HCT116 (cell line): ENCODE measurements at regions not wholly inside any gene's neighbourhood (a gene's known extent, or its start where the extent isn't known, plus 50 kb on each side); places are given as distances from the start of the nearest gene placed in this dataset.

Experiments used
- ATAC-seq: fragments of 200-7000 bp; cut with Tn5 transposase; 2 replicates; pipeline ENCODE4 v1.9.1; 2020; ENCODE audit warnings: mild to moderate bottlenecking, moderate library complexity
- BruUV-seq: library from RNA; stranded (reverse); fragments of 400-500 nt; replicated peaks from 2 replicates; lab custom pipeline; 2021; lab: Mats Ljungman, UMichigan
- CTCF ChIA-PET: fragments of 300-600 bp; sonication (Branson Sonifier 250); formaldehyde crosslinking; loops from one replicate; lab custom pipeline; 2021; ENCODE audit warnings: antibody characterized with exemption; lab: Charles Lee
- POLR2A ChIA-PET: fragments of 300-600, 350-600 bp; sonication (Branson Sonifier 250); formaldehyde crosslinking; loops from one replicate; lab custom pipeline; 2021; ENCODE audit warnings: antibody characterized with exemption; lab: Charles Lee
- RAD21 ChIA-PET, 2 experiments: fragments of 300-600 bp; sonication (Branson Sonifier 250); formaldehyde crosslinking; loops; one replicate each; lab custom pipeline; 2023; ENCODE audit warnings: low total read pairs in 2 of 2; ENCODE audit not compliant: uncharacterized antibody in 2 of 2, unreplicated experiment in 2 of 2, low non-redundant PET in 1 of 2; lab: Charles Lee
- DNase-seq: peaks from one replicate; pipeline ENCODE4 v3.0.0-alpha.2; 2010; ENCODE audit warnings: low read depth, low spot score
- H2AFZ ChIP-seq: fragments of 200-600 bp; shearing (Covaris generic), sonication (generic); 2 replicates; pipeline ENCODE4 v1.6.1; 2017; ENCODE audit warnings: low read depth, mixed run types, mixed read lengths, antibody characterized with exemption, low read length; ENCODE audit not compliant: poor library complexity, severe bottlenecking
- H3K27ac ChIP-seq: 2 replicates; pipeline ENCODE4 v1.5.1; 2012; ENCODE audit warnings: low read depth, low read length
- H3K27me3 ChIP-seq: fragments of 200-600 bp; sonication (generic); 2 replicates; pipeline ENCODE4 v1.6.1; 2016; ENCODE audit warnings: mixed run types, low read length, mixed read lengths; ENCODE audit not compliant: insufficient read depth
- H3K36me3 ChIP-seq, 2 experiments: fragments of 200-500 bp in 1 of 2; fragments of 200-600 bp in 1 of 2; sonication (Bioruptor generic) in 1 of 2; sonication (generic) in 1 of 2; 2 replicates each; pipeline versions ENCODE4 v1.5.1 to v1.6.1; 2014 to 2016; ENCODE audit warnings: low read length in 2 of 2, inconsistent platforms in 1 of 2, mixed read lengths in 1 of 2, mixed run types in 1 of 2; ENCODE audit not compliant: insufficient read depth in 2 of 2, control insufficient read depth in 1 of 2
- H3K4me1 ChIP-seq, 2 experiments: fragments of 200-600 bp in 1 of 2; sonication (generic) in 1 of 2; 2 replicates each; pipeline versions ENCODE4 v1.5.1 to v1.6.1; 2012 to 2017; ENCODE audit warnings: low read length in 2 of 2, inconsistent platforms in 1 of 2, mild to moderate bottlenecking in 1 of 2, mixed read lengths in 1 of 2, mixed run types in 1 of 2, moderate library complexity in 1 of 2; ENCODE audit not compliant: insufficient read depth in 2 of 2, control insufficient read depth in 1 of 2
- H3K4me2 ChIP-seq: fragments of 200-600 bp; sonication (generic); 2 replicates; pipeline ENCODE4 v1.6.1; 2017; ENCODE audit warnings: mixed run types, low read length, mixed read lengths
- H3K4me3 ChIP-seq, 2 experiments: fragments of 200-600 bp in 1 of 2; sonication (generic) in 1 of 2; replicated peaks in 1 of 2; 2 replicates each; pipeline ENCODE4 v1.5.1; 2011 to 2016; ENCODE audit warnings: low read length in 2 of 2, control low read depth in 1 of 2, low read depth in 1 of 2, mild to moderate bottlenecking in 1 of 2, mixed read lengths in 1 of 2, mixed run types in 1 of 2
- H3K79me2 ChIP-seq: fragments of 200-600 bp; sonication (generic); 2 replicates; pipeline ENCODE4 v1.6.1; 2017; ENCODE audit warnings: mild to moderate bottlenecking, mixed run types, low read length, moderate library complexity, mixed read lengths; ENCODE audit not compliant: insufficient read depth
- H3K9ac ChIP-seq: fragments of 200-600 bp; sonication (generic); 2 replicates; pipeline ENCODE4 v1.6.1; 2016; ENCODE audit warnings: low read length, mixed read lengths
- H3K9me2 ChIP-seq: fragments of 200-600 bp; sonication (generic), shearing (Covaris generic); 2 replicates; pipeline ENCODE4 v1.6.1; 2017; ENCODE audit warnings: mixed run types, mild to moderate bottlenecking, moderate library complexity; ENCODE audit not compliant: insufficient read depth
- H3K9me3 ChIP-seq, 2 experiments: fragments of 200-500 bp in 1 of 2; fragments of 200-600 bp in 1 of 2; sonication (Bioruptor generic) in 1 of 2; sonication (generic) in 1 of 2; 2 replicates each; pipeline ENCODE4 v1.6.1; 2014 to 2017; ENCODE audit warnings: low read length in 2 of 2, mixed read lengths in 2 of 2, inconsistent platforms in 1 of 2, low read depth in 1 of 2, mild to moderate bottlenecking in 1 of 2, mixed run types in 1 of 2, moderate library complexity in 1 of 2; ENCODE audit not compliant: control insufficient read depth in 1 of 2, insufficient read depth in 1 of 2
- H4K20me1 ChIP-seq: fragments of 200-600 bp; sonication (generic), shearing (Covaris generic); 2 replicates; pipeline ENCODE4 v1.6.1; 2017; ENCODE audit warnings: mixed run types, mild to moderate bottlenecking, moderate library complexity; ENCODE audit not compliant: insufficient read depth
- CBX3 ChIP-seq: IDR thresholded peaks from 2 replicates; pipeline ENCODE4 v1.6.1; 2012; ENCODE audit warnings: low read depth
- CEBPB ChIP-seq: IDR thresholded peaks from 2 replicates; pipeline ENCODE4 v1.6.1; 2012; ENCODE audit warnings: low read depth
- ELF1 ChIP-seq: IDR thresholded peaks from 2 replicates; pipeline ENCODE4 v1.6.1; 2012; ENCODE audit warnings: low read depth, borderline replicate concordance
- EZH2 ChIP-seq: fragments of 200-600 bp; sonication (generic); IDR thresholded peaks from 2 replicates; pipeline ENCODE4 v1.6.1; 2017; ENCODE audit warnings: antibody characterized with exemption, mixed run types
- FOSL1 ChIP-seq: IDR thresholded peaks from 2 replicates; pipeline ENCODE4 v1.6.1; 2012; ENCODE audit warnings: low read depth
- POLR2A ChIP-seq: IDR thresholded peaks from 2 replicates; pipeline ENCODE4 v1.7.0; 2011; ENCODE audit warnings: borderline replicate concordance; ENCODE audit not compliant: insufficient read depth, insufficient read length; ENCODE audit errors: extremely low read depth
- POLR2AphosphoS5 ChIP-seq: IDR thresholded peaks from 2 replicates; pipeline ENCODE4 v1.6.1; 2011; ENCODE audit warnings: mild to moderate bottlenecking, low read depth, low read length, moderate library complexity
- SIN3A ChIP-seq: IDR thresholded peaks from 2 replicates; pipeline ENCODE4 v1.6.1; 2012; ENCODE audit warnings: low read depth
- SRF ChIP-seq: IDR thresholded peaks from 2 replicates; pipeline ENCODE4 v1.6.1; 2012; ENCODE audit warnings: low read depth
- YY1 ChIP-seq: IDR thresholded peaks from 2 replicates; pipeline ENCODE4 v1.6.1; 2011; ENCODE audit warnings: low read length, low read depth, moderate library complexity, mild to moderate bottlenecking; ENCODE audit not compliant: insufficient replicate concordance; ENCODE audit errors: extremely low read depth
- intact Hi-C: fragments of 100-400 bp; cut with micrococcal nuclease; formaldehyde crosslinking; loops from 2 replicates; pipeline ENCODE4 v1.10.0; 2022
- TF ChIP-seq, protein P1 (sequence below), 3 experiments: fragments of 200-600 bp in 1 of 3; sonication (generic) in 1 of 3; IDR thresholded peaks in 2 of 3; conservative IDR thresholded peaks in 1 of 3; 2 replicates each; pipeline ENCODE4 v1.5.1; 2012 to 2017; ENCODE audit warnings: low read depth in 2 of 3, low read length in 2 of 3, antibody characterized with exemption in 1 of 3, borderline replicate concordance in 1 of 3, control low read depth in 1 of 3, mild to moderate bottlenecking in 1 of 3, mixed read lengths in 1 of 3, mixed run types in 1 of 3, moderate library complexity in 1 of 3; ENCODE audit not compliant: insufficient read depth in 1 of 3
- TF ChIP-seq, protein P2 (sequence below): IDR thresholded peaks from 2 replicates; pipeline ENCODE4 v1.6.1; 2011; ENCODE audit warnings: mild to moderate bottlenecking, low read length, moderate library complexity; ENCODE audit not compliant: insufficient replicate concordance; ENCODE audit errors: extremely low read depth

- no peak for TF ChIP-seq POLR2AphosphoS5
- no peak for TF ChIP-seq ELF1
- TF ChIP-seq, protein P1, sequence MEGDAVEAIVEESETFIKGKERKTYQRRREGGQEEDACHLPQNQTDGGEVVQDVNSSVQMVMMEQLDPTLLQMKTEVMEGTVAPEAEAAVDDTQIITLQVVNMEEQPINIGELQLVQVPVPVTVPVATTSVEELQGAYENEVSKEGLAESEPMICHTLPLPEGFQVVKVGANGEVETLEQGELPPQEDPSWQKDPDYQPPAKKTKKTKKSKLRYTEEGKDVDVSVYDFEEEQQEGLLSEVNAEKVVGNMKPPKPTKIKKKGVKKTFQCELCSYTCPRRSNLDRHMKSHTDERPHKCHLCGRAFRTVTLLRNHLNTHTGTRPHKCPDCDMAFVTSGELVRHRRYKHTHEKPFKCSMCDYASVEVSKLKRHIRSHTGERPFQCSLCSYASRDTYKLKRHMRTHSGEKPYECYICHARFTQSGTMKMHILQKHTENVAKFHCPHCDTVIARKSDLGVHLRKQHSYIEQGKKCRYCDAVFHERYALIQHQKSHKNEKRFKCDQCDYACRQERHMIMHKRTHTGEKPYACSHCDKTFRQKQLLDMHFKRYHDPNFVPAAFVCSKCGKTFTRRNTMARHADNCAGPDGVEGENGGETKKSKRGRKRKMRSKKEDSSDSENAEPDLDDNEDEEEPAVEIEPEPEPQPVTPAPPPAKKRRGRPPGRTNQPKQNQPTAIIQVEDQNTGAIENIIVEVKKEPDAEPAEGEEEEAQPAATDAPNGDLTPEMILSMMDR (IDR thresholded peaks at IDR 0.05 in 2 of 3, conservative IDR thresholded peaks at IDR 0.05 in 1 of 3; ENCODE audit: borderline replicate concordance in 1 of 3, insufficient read depth in 1 of 3, low read depth in 2 of 3, low read length in 2 of 3), result no peak
- no peak for TF ChIP-seq SRF
- no peak for TF ChIP-seq EZH2
- TF ChIP-seq CEBPB, result no peak
- no peak for TF ChIP-seq FOSL1
- TF ChIP-seq YY1, result no peak
- TF ChIP-seq, protein P2, sequence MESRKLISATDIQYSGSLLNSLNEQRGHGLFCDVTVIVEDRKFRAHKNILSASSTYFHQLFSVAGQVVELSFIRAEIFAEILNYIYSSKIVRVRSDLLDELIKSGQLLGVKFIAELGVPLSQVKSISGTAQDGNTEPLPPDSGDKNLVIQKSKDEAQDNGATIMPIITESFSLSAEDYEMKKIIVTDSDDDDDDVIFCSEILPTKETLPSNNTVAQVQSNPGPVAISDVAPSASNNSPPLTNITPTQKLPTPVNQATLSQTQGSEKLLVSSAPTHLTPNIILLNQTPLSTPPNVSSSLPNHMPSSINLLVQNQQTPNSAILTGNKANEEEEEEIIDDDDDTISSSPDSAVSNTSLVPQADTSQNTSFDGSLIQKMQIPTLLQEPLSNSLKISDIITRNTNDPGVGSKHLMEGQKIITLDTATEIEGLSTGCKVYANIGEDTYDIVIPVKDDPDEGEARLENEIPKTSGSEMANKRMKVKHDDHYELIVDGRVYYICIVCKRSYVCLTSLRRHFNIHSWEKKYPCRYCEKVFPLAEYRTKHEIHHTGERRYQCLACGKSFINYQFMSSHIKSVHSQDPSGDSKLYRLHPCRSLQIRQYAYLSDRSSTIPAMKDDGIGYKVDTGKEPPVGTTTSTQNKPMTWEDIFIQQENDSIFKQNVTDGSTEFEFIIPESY, result no peak
- TF ChIP-seq POLR2A, result no peak
- TF ChIP-seq CBX3, result no peak
- TF ChIP-seq SIN3A, result no peak
- no peak for ATAC-seq
- DNase-seq, result no peak
- Histone ChIP-seq H3K27ac (no peak overlapping the region), H3K27me3 (no peaks in the 10 kb centered on the region), H3K79me2 (no peaks in the 10 kb centered on the region), H2AFZ (no peak overlapping the region), H3K4me3 (no peak overlapping the region), H3K36me3 (no peaks in the 10 kb centered on the region), H3K9me2 (no peaks in the 10 kb centered on the region), H3K9me3 (no peaks in the 10 kb centered on the region), H3K4me2 (no peak overlapping the region), H3K9ac (no peak overlapping the region), H4K20me1 (no peaks in the 10 kb centered on the region), H3K4me1 (no peaks in the 10 kb centered on the region)
- intact Hi-C loops, result no loop called here
- ChIA-PET POLR2A (interaction anchor here (0.6 kb wide), 1 partner anchor 57 kb away, joined by 4 read pairs; no protein-coding TSS in a partner anchor), RAD21 (no interaction called here), CTCF (no interaction called here)
- no TSS peak for BruUV-seq
These were observed 88.5 kb upstream of the VCAM1 start for GRCh38 chr1:100631015-100631551.
